ENCODE measurements at regions not wholly inside any gene's neighbourhood (a gene's known extent, or its start where the extent isn't known, plus 50 kb on each side); places are given as distances from the start of the nearest gene placed in this dataset.

- no peak for TF ChIP-seq REST (IDR thresholded peaks at IDR 0.05; ENCODE audit: borderline replicate concordance)
- TF ChIP-seq SMC3 (conservative IDR thresholded peaks at IDR 0.05; ENCODE audit: poor library complexity): no peak
- TF ChIP-seq CTCF (IDR thresholded peaks at IDR 0.05; ENCODE audit: poor library complexity, severe bottlenecking): no peak
- no peak for TF ChIP-seq EP300 (conservative IDR thresholded peaks at IDR 0.05; ENCODE audit: poor library complexity, severe bottlenecking)
- TF ChIP-seq RAD21 (conservative IDR thresholded peaks at IDR 0.05): no peak
- no peak for TF ChIP-seq EZH2 (IDR thresholded peaks at IDR 0.05; ENCODE audit: borderline replicate concordance, insufficient read depth, low read length, poor library complexity, severe bottlenecking)
These were observed 615.3 kb upstream of the BTBD3 start for GRCh38 chr20:11302436-11302835.

Measured in neural cell (in vitro differentiated cells).